Transverse colon (tissue), 3 donors: ENCODE measurements at regions not wholly inside any gene's neighbourhood (a gene's known extent, or its start where the extent isn't known, plus 50 kb on each side); places are given as distances from the start of the nearest gene placed in this dataset.

Source experiments
- CTCF ChIP-seq, 5 experiments: fragments of 200-600 bp in 3 of 5; fragments of 450-650 bp in 2 of 5; sonication (generic) in 3 of 5; IDR thresholded peaks; 1 replicate in 2 of 5; 2 replicates in 3 of 5; pipeline ENCODE4 v1.5.1; 2016 to 2017; ENCODE audit warnings: antibody characterized with exemption in 5 of 5, inconsistent platforms in 3 of 5, mild to moderate bottlenecking in 2 of 5, moderate library complexity in 1 of 5
- POLR2A ChIP-seq: fragments of 450-650 bp; IDR thresholded peaks from one replicate; pipeline ENCODE4 v1.6.1; 2016; ENCODE audit warnings: antibody characterized with exemption, mild to moderate bottlenecking, moderate library complexity

DNA sequence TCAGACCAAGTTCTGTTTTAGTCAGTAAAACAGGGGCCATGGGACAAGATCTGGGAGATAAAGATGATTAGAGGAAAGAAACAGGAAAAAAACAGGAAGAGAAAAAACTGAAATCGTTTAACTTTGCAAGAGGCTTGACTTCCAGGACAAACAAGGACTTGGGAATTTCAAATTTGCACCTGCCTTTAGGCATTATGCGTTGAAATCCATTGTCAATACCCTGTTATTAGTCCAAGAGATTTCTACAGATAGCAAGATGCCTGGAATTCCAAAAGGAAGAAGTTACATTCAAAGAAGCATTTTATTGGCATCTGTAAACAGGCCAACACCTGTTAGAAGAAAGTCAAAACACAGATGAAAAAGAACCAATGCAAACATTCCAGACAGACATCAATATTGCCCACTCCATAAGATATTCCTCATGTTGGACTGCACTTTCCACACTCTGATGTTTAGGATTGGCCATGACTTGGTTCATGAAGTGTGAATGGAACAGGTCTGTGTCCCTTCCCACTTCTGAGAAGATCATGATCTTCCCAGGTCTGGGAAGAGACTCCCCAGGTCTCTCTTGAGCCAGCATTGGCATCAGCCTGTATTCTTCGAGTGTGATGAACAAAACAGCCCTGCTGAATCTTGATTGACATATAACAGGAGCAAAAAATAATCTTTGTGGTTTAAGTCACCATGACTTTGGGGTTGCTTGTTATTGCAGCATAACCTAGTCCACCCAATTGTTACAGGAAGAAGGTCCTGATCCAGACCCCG, 181.4 kb upstream of the FN1 start:
- TF ChIP-seq CTCF (IDR thresholded peaks at IDR 0.05) (no peak), POLR2A (no peak)
